ENCODE measurements at regions not wholly inside any gene's neighbourhood (a gene's known extent, or its start where the extent isn't known, plus 50 kb on each side); places are given as distances from the start of the nearest gene placed in this dataset.

DNA sequence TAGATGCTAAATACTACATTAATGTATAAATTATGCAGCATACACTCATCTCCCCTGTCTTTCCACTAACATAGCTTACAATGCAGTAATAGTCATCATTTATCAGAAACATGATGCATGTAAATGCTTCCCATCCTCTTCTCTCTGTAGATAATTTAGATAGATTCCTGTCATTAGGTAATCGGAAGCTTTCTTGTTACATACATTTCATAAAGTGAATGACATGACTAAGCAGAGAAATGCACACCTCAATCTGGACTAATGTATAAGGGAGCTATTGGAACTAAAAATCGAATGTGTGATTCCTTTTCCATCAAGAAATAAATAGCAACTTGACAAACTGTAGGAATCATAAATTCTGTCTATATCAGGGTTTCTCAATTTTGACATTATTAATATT lies 273.4 kb downstream of the RASSF9 start:
- TF ChIP-seq, protein P1, sequence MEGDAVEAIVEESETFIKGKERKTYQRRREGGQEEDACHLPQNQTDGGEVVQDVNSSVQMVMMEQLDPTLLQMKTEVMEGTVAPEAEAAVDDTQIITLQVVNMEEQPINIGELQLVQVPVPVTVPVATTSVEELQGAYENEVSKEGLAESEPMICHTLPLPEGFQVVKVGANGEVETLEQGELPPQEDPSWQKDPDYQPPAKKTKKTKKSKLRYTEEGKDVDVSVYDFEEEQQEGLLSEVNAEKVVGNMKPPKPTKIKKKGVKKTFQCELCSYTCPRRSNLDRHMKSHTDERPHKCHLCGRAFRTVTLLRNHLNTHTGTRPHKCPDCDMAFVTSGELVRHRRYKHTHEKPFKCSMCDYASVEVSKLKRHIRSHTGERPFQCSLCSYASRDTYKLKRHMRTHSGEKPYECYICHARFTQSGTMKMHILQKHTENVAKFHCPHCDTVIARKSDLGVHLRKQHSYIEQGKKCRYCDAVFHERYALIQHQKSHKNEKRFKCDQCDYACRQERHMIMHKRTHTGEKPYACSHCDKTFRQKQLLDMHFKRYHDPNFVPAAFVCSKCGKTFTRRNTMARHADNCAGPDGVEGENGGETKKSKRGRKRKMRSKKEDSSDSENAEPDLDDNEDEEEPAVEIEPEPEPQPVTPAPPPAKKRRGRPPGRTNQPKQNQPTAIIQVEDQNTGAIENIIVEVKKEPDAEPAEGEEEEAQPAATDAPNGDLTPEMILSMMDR (conservative IDR thresholded peaks at IDR 0.05 in 1 of 2, IDR thresholded peaks at IDR 0.05 in 1 of 2; ENCODE audit: low read depth in 1 of 2, low read length in 2 of 2) = no peak
- TF ChIP-seq EZH2 (IDR thresholded peaks at IDR 0.05; ENCODE audit: low read length, missing control alignments) = no peak
